Germinal center (tissue), 1 donor: ENCODE measurements at regions not wholly inside any gene's neighbourhood (a gene's known extent, or its start where the extent isn't known, plus 50 kb on each side); places are given as distances from the start of the nearest gene placed in this dataset.

Experiments used
- DNase-seq: peaks from one replicate; pipeline ENCODE4 v3.0.0; 2012; ENCODE audit warnings: mixed read lengths, low spot score

DNA sequence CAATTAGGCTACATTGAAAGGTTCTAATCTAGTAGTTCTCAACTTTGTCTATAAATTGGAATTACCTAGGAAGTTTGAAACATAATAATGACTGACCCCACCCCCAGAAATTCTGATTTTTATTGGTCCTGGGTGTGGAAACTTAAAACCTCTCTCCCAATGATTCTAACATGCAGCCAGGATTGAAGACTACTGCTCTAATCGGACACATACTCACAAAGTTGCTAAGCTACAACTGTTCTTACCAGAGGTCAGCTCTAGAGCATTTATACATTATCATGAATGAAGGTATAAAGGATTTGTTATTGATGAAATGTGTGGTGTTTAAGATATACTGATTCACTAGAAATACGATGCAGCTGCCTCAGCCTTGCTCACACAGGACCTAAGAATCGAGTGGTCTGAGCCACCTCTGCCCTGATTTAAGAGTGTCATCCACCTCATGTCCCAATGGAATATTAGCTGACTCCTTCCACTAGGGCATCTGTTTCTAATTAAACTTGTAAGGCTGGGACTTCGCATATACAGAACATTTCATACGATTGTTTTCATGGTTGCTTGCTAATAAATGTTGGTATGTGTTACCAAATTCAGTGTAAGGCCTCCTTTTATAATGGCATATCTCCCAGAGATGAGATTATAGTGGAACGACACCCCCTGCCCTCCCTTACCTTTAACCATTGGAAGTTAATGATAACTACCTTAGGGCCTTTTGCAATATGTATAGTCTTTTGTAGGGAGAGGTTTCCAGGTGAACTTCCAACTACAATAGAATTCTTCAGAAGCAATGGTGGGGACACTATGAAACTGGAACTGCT, 410.8 kb upstream of the PDE3A start:
- no peak for DNase-seq

DNA sequence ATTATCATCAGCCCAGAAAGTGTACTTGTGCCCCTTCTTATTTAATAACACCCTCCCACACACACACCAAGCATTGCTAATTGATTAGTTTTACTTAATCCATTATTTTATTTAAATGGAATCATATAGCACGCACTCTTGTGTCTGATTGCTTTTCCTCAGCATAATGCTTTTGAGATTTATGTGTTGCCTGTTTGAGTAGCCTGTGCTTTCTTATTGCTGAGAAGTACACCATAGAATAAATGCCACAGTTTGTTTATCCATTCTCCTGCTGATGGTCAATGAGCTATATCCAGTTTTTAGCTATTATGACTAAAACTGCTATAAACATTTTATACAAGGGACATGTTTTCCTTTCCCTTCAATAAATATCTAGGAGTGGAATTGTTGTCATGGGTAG, 409.9 kb upstream of the PDE3A start:
- DNase-seq: no peak

DNA sequence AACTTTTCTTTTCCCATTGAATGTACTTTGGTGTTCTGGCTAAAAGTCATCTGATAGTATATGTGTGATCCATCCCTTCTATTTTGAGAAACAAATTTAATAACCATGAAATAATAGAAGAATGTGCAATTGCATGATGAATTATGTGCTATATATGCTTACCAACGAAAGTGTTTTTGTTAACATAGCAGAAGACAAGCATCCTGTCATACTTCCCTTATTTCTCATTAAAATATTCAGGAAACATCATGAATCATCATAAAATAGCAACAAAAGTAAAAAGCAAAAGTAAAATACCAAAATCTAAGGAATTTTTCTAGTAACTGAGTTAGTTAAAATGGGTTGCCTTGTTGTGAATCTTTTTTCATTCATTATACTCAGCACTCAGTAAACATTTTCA, 409.0 kb upstream of the PDE3A start:
- DNase-seq: no peak

DNA sequence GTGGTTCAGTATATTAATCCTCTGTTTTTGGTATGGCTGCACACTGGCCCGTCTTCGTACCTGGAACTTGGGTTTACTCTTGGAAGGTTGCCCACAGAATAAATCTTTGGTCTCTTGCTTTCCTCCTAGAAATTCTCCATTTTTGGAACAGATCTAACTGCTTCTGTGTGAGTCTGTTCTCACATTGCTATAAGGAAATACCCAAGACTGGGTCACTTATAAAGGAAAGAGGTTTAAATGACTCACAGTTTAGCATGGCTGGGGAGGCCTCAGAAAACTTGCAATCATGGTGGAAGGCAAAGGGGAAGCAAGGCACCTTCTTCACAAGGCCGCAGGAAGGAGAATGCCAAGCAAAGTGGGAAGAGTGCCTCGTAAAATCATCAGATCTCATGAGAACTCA, 407.8 kb upstream of the PDE3A start:
- no peak for DNase-seq

DNA sequence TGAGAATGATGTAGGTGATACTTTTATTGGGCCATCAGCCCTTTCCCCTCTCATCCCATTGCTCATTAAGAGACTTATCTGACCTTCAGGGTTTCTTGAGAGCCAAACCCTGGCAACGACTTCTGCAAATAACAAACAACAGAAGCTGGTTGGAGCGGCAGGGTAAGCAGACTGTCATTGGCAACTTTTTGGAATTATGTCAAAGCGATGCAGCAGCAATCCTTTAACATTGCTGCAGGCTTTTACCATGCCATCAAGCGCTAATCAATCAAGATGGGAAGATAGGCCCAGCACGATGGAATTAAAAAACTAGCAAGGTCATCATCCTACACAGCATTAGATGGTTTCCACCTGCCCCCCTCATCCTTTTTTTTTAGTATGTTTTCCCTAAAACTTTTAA, 406.1 kb upstream of the PDE3A start:
- no peak for DNase-seq

DNA sequence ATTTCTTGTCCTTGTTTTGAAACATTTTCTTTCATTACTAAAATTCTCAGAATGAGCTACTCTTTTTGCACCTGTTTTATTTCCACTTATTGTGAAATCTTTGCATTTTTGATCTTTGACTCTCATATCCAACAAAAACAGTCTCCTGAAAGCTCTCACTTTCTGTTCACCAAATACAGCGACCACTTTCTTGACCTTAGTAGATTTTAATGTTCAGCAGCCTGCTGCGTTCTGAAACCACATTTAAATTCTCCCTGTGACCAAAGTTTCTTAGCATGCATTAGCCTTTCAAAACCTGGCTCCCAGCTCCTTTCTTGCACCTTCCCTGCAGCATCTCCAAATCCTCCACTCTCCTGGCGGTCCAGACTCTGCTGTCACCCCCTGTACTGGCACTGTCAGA, 404.4 kb upstream of the PDE3A start:
- no peak for DNase-seq

DNA sequence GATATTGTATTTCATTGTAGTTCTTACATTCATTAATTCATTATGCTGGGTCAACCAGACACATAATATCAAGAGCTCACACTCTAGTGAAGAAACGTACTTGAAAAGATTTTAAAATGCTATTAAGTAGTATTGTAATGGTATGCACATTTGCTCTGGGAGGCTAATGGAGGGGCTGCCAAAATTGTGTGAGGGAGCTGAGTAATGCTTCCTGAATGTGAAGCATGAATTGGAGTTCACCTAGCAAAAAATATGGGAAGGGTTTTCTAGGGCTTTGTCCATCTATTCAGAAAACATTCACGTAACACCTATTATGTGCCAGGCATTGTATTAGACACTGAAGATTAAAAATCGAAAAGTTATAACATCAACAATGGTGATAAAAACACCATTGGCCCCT, 403.8 kb upstream of the PDE3A start:
- DNase-seq: no peak

DNA sequence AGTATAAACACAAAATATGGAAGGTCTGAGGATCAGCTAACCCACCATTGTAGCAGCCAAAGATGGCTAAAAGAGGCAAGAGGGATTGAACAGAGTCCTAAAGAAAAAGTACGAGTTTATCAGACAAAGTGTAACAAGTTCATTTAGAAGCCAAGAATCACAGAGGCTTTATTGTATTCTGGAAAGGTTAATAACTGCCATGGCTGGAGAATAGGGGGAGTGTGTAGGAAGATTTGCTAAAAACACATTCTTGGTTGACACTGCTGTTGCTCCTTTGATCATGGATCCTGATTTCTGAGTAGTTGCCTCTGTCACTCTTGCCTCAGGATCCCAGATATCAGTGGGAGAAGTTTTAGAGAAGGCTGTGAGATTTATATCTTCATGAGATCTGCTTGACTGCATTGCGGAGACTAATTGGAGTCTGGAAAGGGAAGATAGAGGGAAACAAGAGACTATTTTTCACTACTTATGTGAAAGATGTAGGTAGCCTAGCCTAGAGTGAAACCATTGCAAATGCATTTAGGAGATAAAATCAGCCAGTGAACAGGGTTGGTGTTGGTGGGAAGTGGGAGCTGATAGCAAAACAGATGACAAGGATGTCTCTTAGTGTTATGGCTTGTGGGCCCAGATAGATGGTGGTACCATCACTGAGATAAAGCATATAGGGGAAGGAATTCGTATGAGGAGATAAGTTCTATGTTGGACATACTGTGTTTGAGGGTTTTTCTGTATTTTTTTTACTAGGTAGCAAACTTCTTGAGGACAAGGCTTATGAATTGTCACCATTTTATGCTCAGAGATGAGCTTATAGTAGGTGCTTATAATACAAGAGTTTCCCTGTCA, 402.9 kb upstream of the PDE3A start:
- DNase-seq: no peak

DNA sequence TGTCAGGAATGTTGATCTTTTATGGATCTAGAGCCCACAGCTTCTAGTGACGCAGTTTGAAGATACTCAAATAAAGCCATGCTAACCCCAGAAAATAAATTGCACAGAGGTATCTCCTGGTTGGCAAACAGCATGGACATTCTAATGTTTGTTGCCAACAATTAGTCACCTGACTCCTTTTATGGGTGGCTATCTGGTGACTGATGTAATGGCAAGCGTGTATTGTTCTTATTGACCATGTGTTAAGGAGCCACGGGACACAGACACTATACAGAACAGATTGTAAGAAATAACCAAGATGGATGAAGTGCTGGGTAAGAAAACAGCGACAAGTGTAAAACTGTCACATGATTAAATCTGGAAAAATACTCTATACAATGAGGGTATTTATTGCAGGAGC, 401.3 kb upstream of the PDE3A start:
- no peak for DNase-seq

DNA sequence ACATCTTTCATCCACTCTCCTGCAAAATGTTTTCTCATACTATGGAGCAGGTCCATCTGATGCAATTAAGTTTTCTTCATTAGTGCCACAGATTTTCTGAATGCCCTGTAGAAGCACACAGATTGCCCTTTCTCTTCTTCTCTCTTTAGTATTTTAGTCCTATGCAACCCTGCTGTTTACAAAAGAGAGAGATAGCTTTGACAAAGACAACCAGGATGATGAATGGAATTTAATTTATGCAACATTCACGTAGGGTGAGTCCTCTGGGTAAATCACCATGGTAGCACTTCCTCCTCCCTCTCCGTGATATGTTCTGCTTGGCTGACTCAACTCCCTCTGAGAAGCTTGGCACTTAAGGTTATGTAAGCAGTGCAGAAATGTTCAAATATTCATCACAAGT, 400.9 kb upstream of the PDE3A start:
- DNase-seq: no peak

DNA sequence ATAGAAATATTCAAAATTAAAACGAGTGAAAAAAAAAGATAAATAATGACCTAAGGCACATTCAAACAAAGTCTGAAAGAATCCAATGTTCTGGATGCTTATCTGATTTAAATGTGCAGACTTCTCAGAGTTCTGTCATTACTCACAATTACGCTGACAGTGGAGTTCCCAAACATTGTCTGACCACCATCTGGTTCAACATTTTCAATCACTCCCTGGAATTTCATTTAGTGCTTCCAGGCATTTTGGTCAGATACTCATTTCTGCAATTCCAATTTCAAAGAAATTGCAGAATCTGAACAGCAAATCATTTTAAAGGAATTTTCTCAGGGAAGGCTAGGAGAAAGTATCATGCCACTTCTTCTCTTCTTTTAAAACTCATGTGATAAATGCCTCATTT, 398.2 kb upstream of the PDE3A start:
- DNase-seq: no peak

DNA sequence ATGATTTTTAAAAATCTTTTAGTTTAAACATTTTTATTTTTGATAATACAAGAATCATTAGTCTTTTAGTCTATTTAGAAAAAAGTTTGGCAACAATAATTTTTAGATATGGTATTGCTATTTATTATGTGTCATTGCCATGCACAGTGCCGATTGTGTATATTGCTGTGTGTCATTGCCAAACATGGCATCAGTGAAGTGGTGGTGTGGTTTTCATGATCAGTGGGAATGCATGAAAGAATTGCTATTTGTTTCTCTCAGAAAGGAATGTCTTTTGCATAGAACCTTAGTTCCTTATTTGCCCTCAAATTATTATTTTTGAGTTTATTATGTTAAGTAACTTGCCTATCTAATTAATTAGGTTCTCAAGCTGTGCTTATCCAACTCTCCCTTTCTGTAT, 397.5 kb upstream of the PDE3A start:
- no peak for DNase-seq

DNA sequence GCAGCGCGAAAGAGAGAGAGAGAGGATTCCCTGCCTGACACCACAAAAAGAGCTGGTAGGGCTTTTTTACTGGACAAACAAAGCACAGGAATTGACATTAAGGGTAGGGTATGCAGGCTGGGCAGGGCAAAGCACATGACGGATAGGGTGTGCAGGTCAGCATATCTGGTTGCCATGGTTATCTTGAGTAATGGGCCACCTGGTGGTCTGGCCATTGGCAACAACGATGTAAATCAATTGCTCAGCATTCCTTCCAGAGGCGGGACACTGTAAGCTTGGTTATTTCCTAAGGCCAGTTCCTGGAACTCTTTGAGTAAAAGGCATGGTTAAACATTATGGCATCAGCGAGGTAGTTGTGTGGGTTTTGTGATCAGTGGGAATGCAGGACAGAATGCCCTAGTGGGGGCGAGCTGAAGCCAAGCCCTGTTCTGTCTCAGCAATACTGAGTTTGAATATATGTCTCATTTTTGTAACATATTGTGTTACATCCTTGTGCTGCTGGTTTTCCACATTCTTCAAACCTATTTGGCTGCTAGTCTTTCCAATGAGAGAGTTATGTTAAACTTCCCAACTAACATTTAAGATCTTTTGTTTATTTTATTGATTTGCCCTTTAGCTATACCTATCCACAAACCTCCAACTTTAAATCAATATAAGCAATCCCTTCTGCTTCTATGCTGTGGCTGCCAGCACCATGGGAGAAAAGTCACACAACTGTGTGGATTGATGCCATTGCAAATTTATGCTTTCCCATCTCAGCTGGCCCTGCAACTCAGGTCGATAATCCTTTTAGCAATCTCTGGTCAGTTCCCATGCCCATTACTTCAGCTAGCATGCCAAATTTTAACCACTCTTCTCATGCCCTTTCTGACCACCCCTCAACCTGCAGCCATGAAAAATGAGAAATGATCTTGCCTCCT, 396.7 kb upstream of the PDE3A start:
- DNase-seq: no peak

DNA sequence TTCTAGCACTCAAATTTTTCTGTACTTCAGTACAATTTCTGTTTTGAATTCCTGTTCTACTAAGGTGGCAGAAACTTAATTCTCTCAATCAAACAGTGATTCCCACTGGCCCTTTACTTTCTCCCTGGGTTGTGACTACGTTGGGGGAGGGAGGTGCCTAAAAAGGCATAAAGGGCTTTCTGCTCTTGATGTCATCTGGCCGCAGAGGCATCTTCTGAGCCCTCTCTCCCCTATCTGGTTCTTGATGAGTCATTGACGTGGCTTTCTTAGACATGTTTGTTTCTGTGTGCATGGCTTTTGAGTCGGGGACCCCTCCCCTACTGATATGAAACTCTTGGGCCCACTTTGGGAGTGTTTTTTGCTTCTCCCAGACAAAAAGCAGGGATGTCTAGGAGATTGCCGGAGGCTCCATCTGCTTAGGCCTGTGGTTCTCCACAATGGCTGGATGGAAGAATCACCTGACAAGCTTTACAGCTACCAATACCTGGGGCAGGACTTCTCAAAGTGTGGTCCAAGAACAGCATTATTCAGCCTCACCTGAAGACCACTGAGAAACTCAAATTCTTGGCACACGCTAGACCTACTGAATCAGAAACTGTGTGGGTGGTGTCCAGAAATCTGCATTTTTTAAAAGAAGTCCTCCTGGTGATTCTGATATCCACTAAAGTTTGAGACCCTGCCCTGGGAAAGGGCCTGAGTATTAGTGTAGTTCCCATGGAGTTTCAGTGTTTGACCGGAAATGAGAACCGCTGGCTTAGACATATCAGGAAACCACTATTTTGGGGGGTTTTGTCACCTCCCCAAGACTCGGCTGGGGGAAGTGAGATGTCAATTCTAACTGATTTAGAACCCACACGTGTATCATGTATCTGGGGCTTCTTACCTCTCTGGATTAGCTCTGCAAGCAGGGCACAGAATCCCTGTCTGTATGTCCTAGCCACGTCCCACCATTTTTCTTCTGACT, 395.7 kb upstream of the PDE3A start:
- no peak for DNase-seq

DNA sequence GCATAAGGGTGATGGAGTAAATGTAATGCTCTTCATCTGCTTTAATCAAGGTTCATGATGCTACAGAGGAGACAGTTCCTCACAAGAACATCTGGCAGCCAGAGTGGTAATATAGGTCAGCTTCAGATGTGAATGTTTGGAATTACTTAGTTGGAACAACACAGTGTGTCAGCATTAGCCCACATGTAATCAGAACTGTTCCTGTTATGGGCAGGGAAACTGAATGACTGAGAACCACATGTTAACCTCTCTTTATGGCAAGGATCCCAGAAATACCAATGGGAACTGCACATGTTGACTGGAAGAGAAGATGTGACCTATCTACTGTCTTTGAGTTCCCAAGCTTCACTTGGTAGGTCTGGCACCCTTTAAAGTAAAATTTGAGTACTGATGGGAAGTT, 390.1 kb upstream of the PDE3A start:
- no peak for DNase-seq

DNA sequence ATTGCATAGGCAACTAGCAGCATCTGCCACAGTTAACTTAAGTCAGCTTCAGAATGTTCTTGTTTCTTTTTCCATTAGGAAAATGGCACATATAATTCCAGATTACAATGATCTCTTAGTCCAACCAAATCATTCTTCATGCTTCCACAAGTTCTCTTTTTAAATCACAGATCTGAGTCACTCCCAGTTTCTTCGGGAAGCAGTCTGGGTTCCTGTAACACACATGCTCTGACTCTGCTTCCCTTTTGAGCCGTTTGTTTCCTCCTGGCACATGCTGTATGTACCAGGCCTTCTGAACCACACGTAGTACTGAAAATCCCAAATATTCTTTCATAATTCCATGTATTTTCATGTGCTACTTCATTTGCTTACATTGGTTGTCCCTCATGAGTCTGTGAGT, 388.8 kb upstream of the PDE3A start:
- DNase-seq: no peak

DNA sequence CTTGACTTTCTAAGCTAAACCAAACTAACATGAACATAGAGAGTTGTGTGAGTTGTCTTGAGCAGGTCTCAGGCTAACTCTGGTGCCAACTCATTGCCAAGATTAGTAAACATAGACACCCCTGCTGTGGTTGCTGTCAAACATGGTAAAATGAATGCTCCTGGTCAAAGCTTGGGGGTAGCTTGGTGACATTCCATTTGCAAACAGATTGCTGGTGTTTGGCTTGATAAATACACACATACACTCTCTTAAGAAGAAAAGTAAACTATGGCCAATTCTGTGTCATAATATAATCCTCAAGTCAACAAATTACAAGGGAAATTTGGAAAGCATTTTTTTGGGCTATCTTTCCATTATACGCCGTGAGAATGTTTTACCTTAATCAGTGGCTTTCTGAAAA, 386.4 kb upstream of the PDE3A start:
- DNase-seq: no peak

DNA sequence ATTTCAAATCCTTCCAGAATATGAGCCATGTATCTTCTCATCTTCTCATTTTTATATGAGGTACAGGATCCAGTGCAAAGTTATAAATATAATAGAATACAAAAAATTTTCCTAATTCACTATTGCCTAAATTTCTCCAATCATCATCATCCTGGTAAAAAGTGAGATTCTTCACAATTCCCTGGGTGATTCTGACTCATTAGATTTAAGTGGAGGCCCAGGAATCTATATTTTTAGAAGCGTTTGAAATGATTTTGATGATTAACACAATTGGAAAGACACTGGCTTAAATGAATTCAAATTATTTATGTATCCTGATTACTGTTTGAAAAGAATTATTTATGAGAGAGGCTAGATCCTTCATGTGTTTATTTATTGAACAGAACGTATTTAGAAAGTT, 380.3 kb upstream of the PDE3A start:
- no peak for DNase-seq

DNA sequence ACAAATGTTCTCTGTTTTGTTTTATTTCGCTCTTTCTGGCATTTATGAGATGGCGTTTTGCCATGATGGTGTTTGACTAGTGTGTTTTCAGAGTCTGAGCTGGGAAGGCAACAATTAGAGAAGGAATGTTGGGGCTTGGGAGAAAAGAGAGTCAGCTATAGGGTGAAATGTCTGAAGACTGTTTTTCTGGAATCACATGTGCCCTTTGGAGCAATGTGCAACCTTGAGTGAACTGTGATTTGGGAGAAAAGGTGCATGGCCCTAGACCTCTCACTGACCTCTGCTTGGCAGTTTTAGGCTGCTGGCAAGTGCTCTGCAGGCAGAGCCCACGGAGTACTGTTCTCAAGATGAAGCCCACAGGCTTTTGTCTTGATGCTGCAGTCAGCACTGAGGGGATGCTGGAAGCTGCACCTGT, 379.9 kb upstream of the PDE3A start:
- no peak for DNase-seq

DNA sequence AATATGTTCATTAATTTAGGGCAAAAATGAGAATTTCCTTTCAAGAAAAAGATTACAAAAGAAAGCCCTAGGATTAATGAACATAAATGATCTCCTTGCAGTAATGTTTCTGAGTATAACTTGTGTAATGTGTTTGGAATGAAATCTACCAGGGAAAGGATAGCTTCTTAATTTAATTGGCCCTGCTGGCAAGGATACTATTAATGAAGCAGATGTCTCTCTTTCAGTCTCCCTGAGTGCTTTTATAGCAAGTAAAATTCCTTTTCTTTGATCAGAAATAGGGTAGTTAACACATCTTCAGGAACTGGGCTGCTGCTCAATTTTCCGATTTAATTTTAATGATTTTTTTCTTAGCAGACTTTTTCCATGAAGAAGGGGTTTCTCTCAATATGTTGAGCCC, 379.4 kb upstream of the PDE3A start:
- no peak for DNase-seq

DNA sequence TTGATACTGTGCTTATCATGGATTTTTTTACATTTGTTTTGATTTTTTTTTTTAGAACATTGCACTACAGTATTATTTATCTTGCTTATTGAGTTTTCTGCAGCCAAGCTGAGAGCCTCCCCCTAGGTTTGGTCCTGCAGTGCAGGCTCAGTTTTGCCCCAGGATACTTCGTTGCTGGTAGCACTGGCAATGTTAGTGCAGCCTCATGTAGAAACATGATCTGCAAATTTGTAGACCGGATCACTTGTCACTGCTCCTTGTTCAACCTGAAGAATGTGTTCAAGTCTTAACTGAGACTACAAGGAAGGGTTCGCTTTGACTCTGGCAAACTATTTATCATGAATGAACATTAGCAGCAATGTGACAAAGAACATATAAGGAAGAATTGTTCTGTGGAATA, 377.2 kb upstream of the PDE3A start:
- DNase-seq: no peak
